HFFc6 (cell line): ENCODE measurements at regions not wholly inside any gene's neighbourhood (a gene's known extent, or its start where the extent isn't known, plus 50 kb on each side); places are given as distances from the start of the nearest gene placed in this dataset.

Source experiments
- DNase-seq: peaks from one replicate; pipeline ENCODE4 v3.0.0-alpha.2; 2018
- H3K27ac Mint-ChIP-seq: 2 replicates; pipeline ENCODE4 v1.8.0; 2020; ENCODE audit warnings: mild to moderate bottlenecking, mixed read lengths
- H3K27me3 Mint-ChIP-seq: 2 replicates; pipeline ENCODE4 v1.8.0; 2021; ENCODE audit warnings: mild to moderate bottlenecking, moderate library complexity, mixed read lengths; ENCODE audit not compliant: insufficient read depth
- H3K36me3 Mint-ChIP-seq: 2 replicates; pipeline ENCODE4 v1.8.0; 2021; ENCODE audit warnings: low read depth, mixed read lengths
- H3K4me1 Mint-ChIP-seq: 2 replicates; pipeline ENCODE4 v1.8.0; 2020; ENCODE audit warnings: low read depth, mixed read lengths
- H3K4me3 Mint-ChIP-seq: 2 replicates; pipeline ENCODE4 v1.8.0; 2020; ENCODE audit warnings: mild to moderate bottlenecking, moderate library complexity, mixed read lengths
- H3K9me3 Mint-ChIP-seq: 2 replicates; pipeline ENCODE4 v1.8.0; 2020; ENCODE audit warnings: mild to moderate bottlenecking, mixed read lengths
- TF ChIP-seq, protein P1 (sequence below): fragments of 200-600 bp; sonication (generic); IDR thresholded peaks from 2 replicates; pipeline ENCODE4 v1.5.0; 2021; ENCODE audit warnings: antibody characterized with exemption, mild to moderate bottlenecking

DNA sequence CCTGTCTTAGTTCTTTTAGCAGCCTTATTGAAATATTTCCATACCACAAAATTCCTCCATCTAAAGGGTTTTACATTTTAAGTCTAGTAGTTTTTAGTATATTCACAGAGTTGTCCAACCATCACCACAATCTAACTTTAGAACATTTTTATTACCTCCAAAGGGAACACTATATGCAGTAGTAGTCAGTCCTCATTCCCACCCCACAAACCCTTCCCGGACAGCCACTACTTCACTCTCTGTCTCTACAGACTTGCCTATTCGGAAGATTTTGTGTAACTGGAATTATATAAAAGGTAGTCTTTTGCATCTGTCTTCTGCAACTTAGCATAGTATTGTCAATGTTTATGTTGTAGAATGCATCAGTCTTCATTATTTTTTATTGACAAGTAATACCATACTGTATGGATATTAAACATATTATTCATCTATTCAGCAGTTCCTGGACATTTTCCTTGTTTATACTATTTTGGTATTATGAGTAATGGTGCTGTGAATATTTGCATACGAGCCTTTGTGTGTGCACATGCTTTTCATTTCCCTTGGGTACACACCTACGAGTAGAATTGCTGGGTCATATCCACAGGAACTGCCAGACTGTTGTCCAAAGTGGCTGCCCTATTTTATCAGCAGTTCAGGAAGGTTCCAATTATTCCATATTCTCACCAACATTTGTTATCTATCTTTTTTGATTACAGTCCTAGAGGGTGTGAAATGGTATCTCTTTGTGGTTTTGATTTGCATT is 60.9 kb upstream of the LANCL2 start:
- no peaks in the 10 kb centered on the region for H3K36me3 Mint-ChIP-seq
- H3K27ac Mint-ChIP-seq, result no peak overlapping the region
- peaks cover 13% of the 10 kb centered on the region for H3K27me3 Mint-ChIP-seq
- peaks cover 55% of the 10 kb centered on the region for H3K4me1 Mint-ChIP-seq
- no peak overlapping the region for H3K4me3 Mint-ChIP-seq
- H3K9me3 Mint-ChIP-seq, result no peaks in the 10 kb centered on the region
- no peak for DNase-seq
- TF ChIP-seq, protein P1, sequence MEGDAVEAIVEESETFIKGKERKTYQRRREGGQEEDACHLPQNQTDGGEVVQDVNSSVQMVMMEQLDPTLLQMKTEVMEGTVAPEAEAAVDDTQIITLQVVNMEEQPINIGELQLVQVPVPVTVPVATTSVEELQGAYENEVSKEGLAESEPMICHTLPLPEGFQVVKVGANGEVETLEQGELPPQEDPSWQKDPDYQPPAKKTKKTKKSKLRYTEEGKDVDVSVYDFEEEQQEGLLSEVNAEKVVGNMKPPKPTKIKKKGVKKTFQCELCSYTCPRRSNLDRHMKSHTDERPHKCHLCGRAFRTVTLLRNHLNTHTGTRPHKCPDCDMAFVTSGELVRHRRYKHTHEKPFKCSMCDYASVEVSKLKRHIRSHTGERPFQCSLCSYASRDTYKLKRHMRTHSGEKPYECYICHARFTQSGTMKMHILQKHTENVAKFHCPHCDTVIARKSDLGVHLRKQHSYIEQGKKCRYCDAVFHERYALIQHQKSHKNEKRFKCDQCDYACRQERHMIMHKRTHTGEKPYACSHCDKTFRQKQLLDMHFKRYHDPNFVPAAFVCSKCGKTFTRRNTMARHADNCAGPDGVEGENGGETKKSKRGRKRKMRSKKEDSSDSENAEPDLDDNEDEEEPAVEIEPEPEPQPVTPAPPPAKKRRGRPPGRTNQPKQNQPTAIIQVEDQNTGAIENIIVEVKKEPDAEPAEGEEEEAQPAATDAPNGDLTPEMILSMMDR, result no peak

- H3K27ac Mint-ChIP-seq, result no peak overlapping the region
- H3K4me3 Mint-ChIP-seq, result no peak overlapping the region
- H3K27me3 Mint-ChIP-seq, result peaks cover 11% of the 10 kb centered on the region
- TF ChIP-seq, protein P1, result no peak
- DNase-seq, result no peak
- no peaks in the 10 kb centered on the region for H3K9me3 Mint-ChIP-seq
- no peaks in the 10 kb centered on the region for H3K36me3 Mint-ChIP-seq
- H3K4me1 Mint-ChIP-seq, result peaks cover 60% of the 10 kb centered on the region
Observed at GRCh38 chr7:55305135-55305534, 60.0 kb upstream of the LANCL2 start.

- peak; percentile 7 for DNase-seq
- Mint-ChIP-seq H3K27me3 (peaks cover 12% of the 10 kb centered on the region), H3K9me3 (no peaks in the 10 kb centered on the region), H3K4me3 (no peak overlapping the region; the same call in 1 of the 2 replicates), H3K4me1 (peaks cover 60% of the 10 kb centered on the region), H3K27ac (no peak overlapping the region), H3K36me3 (no peaks in the 10 kb centered on the region; the same call in 1 of the 2 replicates)
- TF ChIP-seq, protein P1, result no peak
Observed at GRCh38 chr7:55306331-55306730, 58.8 kb upstream of the LANCL2 start.

- H3K36me3 Mint-ChIP-seq, result no peaks in the 10 kb centered on the region; the same call in 1 of the 2 replicates
- H3K27me3 Mint-ChIP-seq, result peaks cover 8% of the 10 kb centered on the region
- H3K4me1 Mint-ChIP-seq, result peaks cover 60% of the 10 kb centered on the region
- H3K4me3 Mint-ChIP-seq, result no peak overlapping the region
- TF ChIP-seq, protein P1, result peak; percentile 18; the same call in 1 of the 2 replicates
- H3K27ac Mint-ChIP-seq, result peak overlapping the region; percentile 34; the same call in 1 of the 2 replicates
- peak; percentile 31 for DNase-seq
- H3K9me3 Mint-ChIP-seq, result no peaks in the 10 kb centered on the region
Observed at GRCh38 chr7:55307123-55307916, 57.8 kb upstream of the LANCL2 start.

GRCh38 chr7:55308186-55308929 is 56.8 kb upstream of the LANCL2 start:
- DNase-seq, result peak; percentile 90
- TF ChIP-seq, protein P1, result no peak
- Mint-ChIP-seq H3K27me3 (peaks cover 5% of the 10 kb centered on the region), H3K4me1 (peaks cover 60% of the 10 kb centered on the region), H3K9me3 (no peaks in the 10 kb centered on the region), H3K36me3 (no peaks in the 10 kb centered on the region; the same call in 1 of the 2 replicates), H3K4me3 (no peak overlapping the region), H3K27ac (peak overlapping the region; percentile 52; the same call in 1 of the 2 replicates)
